ENCODE measurements at regions not wholly inside any gene's neighbourhood (a gene's known extent, or its start where the extent isn't known, plus 50 kb on each side); places are given as distances from the start of the nearest gene placed in this dataset.

- Histone ChIP-seq H3K4me1 (ENCODE audit: control insufficient read depth, insufficient read depth, low read length) (no peaks in the 10 kb centered on the region), H3K27ac (ENCODE audit: extremely low read depth, low read depth, low read length) (no peak overlapping the region), H3K36me3 (ENCODE audit: control insufficient read depth in 2 of 2, insufficient read depth in 1 of 2, low read length in 2 of 2) (no peaks in the 10 kb centered on the region), H3K4me3 (ENCODE audit: low read depth, low read length) (no peak overlapping the region), H3K9me3 (ENCODE audit: control insufficient read depth, insufficient read depth, low read depth, low read length) (no peaks in the 10 kb centered on the region)
- TF ChIP-seq ZNF133 (tag by site-specific recombination; IDR thresholded peaks at IDR 0.05) (no peak), HOXC10 (CRISPR knock-in tag; IDR thresholded peaks at IDR 0.05) (no peak), ZNF174 (tag by site-specific recombination; IDR thresholded peaks at IDR 0.05) (no peak), PRDM2 (tag by site-specific recombination; IDR thresholded peaks at IDR 0.05; ENCODE audit: borderline replicate concordance) (no peak), ZNF624 (tag by site-specific recombination; IDR thresholded peaks at IDR 0.05) (no peak), ZNF223 (tag by site-specific recombination; IDR thresholded peaks at IDR 0.05) (no peak)
- TF ChIP-seq, protein P1, sequence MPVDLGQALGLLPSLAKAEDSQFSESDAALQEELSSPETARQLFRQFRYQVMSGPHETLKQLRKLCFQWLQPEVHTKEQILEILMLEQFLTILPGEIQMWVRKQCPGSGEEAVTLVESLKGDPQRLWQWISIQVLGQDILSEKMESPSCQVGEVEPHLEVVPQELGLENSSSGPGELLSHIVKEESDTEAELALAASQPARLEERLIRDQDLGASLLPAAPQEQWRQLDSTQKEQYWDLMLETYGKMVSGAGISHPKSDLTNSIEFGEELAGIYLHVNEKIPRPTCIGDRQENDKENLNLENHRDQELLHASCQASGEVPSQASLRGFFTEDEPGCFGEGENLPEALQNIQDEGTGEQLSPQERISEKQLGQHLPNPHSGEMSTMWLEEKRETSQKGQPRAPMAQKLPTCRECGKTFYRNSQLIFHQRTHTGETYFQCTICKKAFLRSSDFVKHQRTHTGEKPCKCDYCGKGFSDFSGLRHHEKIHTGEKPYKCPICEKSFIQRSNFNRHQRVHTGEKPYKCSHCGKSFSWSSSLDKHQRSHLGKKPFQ (tag by site-specific recombination; IDR thresholded peaks at IDR 0.05), result no peak
- ChIA-PET POLR2A (no interaction called here), CTCF (no interaction called here)
Measured at GRCh38 chr16:17744921-17745572, 274.3 kb upstream of the XYLT1 start.

DNA sequence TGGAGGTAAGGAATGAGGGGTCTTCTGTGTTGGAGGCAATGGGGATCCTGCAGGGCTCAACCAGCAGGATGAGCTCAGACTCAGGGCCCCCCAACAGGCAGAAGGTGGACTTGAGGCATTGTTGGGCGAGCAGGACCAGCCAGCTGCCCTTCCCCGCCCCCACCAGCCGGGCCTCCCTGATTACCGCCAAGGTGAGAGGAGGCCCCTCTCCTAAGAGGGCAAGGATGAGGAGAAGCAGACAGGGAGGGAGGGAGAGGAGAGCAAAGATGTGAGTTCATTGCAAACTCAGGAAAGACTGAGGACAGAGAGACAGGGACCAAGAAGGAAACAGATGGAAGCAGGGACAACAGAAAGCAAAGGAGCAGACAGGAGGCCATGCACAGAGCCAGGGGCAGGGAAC is 272.8 kb upstream of the XYLT1 start:
- CTCF ChIA-PET, result no interaction called here
- TF ChIP-seq YY1 (tag by site-specific recombination; IDR thresholded peaks at IDR 0.05) (no peak), ZFHX2 (tag by site-specific recombination; conservative IDR thresholded peaks at IDR 0.05) (no peak), ZNF157 (tag by site-specific recombination; IDR thresholded peaks at IDR 0.05) (no peak), ZIC2 (tag by site-specific recombination; IDR thresholded peaks at IDR 0.05) (no peak), ZBTB11 (tag by site-specific recombination; conservative IDR thresholded peaks at IDR 0.05; ENCODE audit: low read depth) (no peak), ZNF48 (tag by site-specific recombination; IDR thresholded peaks at IDR 0.05) (no peak)
- TF ChIP-seq, protein P2, sequence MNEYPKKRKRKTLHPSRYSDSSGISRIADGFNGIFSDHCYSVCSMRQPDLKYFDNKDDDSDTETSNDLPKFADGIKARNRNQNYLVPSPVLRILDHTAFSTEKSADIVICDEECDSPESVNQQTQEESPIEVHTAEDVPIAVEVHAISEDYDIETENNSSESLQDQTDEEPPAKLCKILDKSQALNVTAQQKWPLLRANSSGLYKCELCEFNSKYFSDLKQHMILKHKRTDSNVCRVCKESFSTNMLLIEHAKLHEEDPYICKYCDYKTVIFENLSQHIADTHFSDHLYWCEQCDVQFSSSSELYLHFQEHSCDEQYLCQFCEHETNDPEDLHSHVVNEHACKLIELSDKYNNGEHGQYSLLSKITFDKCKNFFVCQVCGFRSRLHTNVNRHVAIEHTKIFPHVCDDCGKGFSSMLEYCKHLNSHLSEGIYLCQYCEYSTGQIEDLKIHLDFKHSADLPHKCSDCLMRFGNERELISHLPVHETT (tag by site-specific recombination; IDR thresholded peaks at IDR 0.05), result no peak
- TF ChIP-seq, protein P3, sequence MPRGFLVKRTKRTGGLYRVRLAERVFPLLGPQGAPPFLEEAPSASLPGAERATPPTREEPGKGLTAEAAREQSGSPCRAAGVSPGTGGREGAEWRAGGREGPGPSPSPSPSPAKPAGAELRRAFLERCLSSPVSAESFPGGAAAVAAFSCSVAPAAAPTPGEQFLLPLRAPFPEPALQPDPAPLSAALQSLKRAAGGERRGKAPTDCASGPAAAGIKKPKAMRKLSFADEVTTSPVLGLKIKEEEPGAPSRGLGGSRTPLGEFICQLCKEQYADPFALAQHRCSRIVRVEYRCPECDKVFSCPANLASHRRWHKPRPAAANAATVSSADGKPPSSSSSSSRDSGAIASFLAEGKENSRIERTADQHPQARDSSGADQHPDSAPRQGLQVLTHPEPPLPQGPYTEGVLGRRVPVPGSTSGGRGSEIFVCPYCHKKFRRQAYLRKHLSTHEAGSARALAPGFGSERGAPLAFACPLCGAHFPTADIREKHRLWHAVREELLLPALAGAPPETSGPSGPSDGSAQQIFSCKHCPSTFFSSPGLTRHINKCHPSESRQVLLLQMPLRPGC (tag by site-specific recombination; IDR thresholded peaks at IDR 0.05), result no peak
- no peak overlapping the region for H3K4me3 ChIP-seq (ENCODE audit: low read depth, low read length)
- no peaks in the 10 kb centered on the region for H3K9me3 ChIP-seq (ENCODE audit: control insufficient read depth, insufficient read depth, low read depth, low read length)
- no peaks in the 10 kb centered on the region for H3K4me1 ChIP-seq (ENCODE audit: control insufficient read depth, insufficient read depth, low read length)
- POLR2A ChIA-PET, result no interaction called here
- no peak overlapping the region for H3K27ac ChIP-seq (ENCODE audit: extremely low read depth, low read depth, low read length)
- H3K36me3 ChIP-seq (ENCODE audit: control insufficient read depth in 2 of 2, insufficient read depth in 1 of 2, low read length in 2 of 2), result no peaks in the 10 kb centered on the region
